Germinal center (tissue), 1 donor: ENCODE measurements at regions not wholly inside any gene's neighbourhood (a gene's known extent, or its start where the extent isn't known, plus 50 kb on each side); places are given as distances from the start of the nearest gene placed in this dataset.

Experiments used
- DNase-seq: peaks from one replicate; pipeline ENCODE4 v3.0.0; 2012; ENCODE audit warnings: mixed read lengths, low spot score

GRCh38 chr5:69030358-69031062 lies 63.3 kb upstream of the SLC30A5 start:
- no peak for DNase-seq

DNA sequence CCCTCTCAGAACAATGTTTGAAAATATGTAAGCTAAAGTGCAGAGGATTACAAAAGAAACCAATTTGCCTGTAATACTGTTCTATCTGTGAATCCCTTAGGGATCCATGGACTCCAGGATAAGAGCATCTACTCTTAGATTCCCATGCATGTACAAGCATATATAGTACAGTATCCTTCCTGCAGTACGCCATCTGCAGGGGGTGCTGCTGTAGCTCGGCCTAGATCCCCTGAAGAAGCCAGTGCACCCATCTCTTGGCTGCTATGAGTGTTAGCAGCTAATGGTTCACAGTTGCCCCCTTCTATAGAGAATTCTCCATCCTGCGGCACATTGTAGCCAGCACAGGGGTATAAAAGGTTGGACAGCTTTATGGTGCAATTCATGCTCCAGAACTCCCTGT lies 61.8 kb upstream of the SLC30A5 start:
- DNase-seq: no peak

GRCh38 chr5:69033690-69034089 lies 60.1 kb upstream of the SLC30A5 start:
- no peak for DNase-seq

GRCh38 chr5:69034898-69035297 lies 58.9 kb upstream of the SLC30A5 start:
- DNase-seq: no peak

GRCh38 chr5:69035665-69036064 lies 58.1 kb upstream of the SLC30A5 start:
- DNase-seq: no peak

DNA sequence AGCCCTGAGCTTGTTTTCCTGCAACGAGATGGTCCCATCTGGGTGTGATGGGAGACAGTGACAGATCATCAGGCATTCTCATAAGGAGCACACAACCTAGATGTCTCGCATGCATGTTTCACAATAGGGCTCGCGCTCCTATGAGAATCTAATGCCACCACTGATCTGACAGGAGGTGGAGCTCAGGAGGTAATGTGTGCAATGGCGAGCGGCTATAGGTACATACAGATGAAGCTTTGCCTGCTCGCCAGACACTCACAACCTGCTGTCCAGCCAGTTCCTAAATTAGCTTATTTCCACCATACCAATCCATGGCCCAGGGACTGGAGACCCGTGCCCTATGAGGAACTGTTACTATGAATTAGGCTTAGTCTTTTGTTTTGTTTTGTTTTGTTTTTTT lies 55.3 kb upstream of the SLC30A5 start:
- no peak for DNase-seq

GRCh38 chr5:69039829-69040228 lies 54.0 kb upstream of the SLC30A5 start:
- DNase-seq: no peak

- no peak for DNase-seq
Measured at GRCh38 chr5:69042500-69042899, 51.3 kb upstream of the SLC30A5 start.

GRCh38 chr5:69042915-69043654 lies 50.7 kb upstream of the SLC30A5 start:
- DNase-seq: peak; percentile 75

- DNase-seq: no peak
Measured at GRCh38 chr5:69043655-69043996, 50.2 kb upstream of the SLC30A5 start.
